ENCODE measurements at regions not wholly inside any gene's neighbourhood (a gene's known extent, or its start where the extent isn't known, plus 50 kb on each side); places are given as distances from the start of the nearest gene placed in this dataset.

- Mint-ChIP-seq H3K27ac (no peak overlapping the region), H3K4me1 (no peaks in the 10 kb centered on the region), H3K27me3 (ENCODE audit: low read depth in 3 of 3) (no peaks in the 10 kb centered on the region), H3K36me3 (no peaks in the 10 kb centered on the region), H3K4me3 (no peak overlapping the region), H3K9me3 (peaks cover 10 to 22% (median 12%) of the 10 kb centered on the region in 7 donors)
- Histone ChIP-seq H3K9ac (ENCODE audit: insufficient read depth, low read length, poor library complexity, severe bottlenecking) (no peak overlapping the region), H3K4me1 (ENCODE audit: control insufficient read depth in 1 of 2, insufficient read depth in 2 of 2, low read length in 2 of 2) (no peaks in the 10 kb centered on the region), H3K9me3 (replicated peaks in 1 of 2; ENCODE audit: control insufficient read depth in 1 of 2, insufficient read depth in 1 of 2, low read length in 2 of 2) (peaks cover 19 to 36% of the 10 kb centered on the region in 2 donors), H3K4me3 (replicated peaks in 1 of 3; ENCODE audit: low read depth in 2 of 3, low read length in 3 of 3) (no peak overlapping the region), H2AFZ (ENCODE audit: insufficient read depth, low read depth, low read length, poor library complexity, severe bottlenecking) (no peak overlapping the region), H4K20me1 (ENCODE audit: insufficient read depth, low read length) (no peaks in the 10 kb centered on the region), H3K4me2 (replicated peaks; ENCODE audit: extremely low read depth, low read length, poor library complexity, severe bottlenecking) (no peak overlapping the region), H3K27ac (ENCODE audit: low read depth in 1 of 2, low read length in 2 of 2) (no peak overlapping the region), H3K27me3 (ENCODE audit: control insufficient read depth in 2 of 2, insufficient read depth in 2 of 2, low read length in 2 of 2) (no peaks in the 10 kb centered on the region), H3K79me2 (ENCODE audit: insufficient read depth, low read length) (no peaks in the 10 kb centered on the region), H3K36me3 (replicated peaks in 1 of 2; ENCODE audit: control insufficient read depth in 1 of 2, insufficient read depth in 2 of 2, low read length in 2 of 2) (no peaks in the 10 kb centered on the region)
- DNase-seq, result no peak
- intact Hi-C loops (cut with micrococcal nuclease), result no loop called here
- TF ChIP-seq CTCF (IDR thresholded peaks at IDR 0.05), result no peak
- 0% methylated on average over 1 of the region's 1 CpG for WGBS (ENCODE audit: insufficient coverage)
These were observed 590.3 kb upstream of the SGO1 start for GRCh38 chr3:20776286-20776685.

- no peaks in the 10 kb centered on the region for H4K20me1 ChIP-seq (ENCODE audit: insufficient read depth, low read length)
- no peak for TF ChIP-seq CTCF (IDR thresholded peaks at IDR 0.05)
- H3K4me3 ChIP-seq (replicated peaks in 1 of 3; ENCODE audit: low read depth in 2 of 3, low read length in 3 of 3), result no peak overlapping the region
- H3K79me2 ChIP-seq (ENCODE audit: insufficient read depth, low read length), result no peaks in the 10 kb centered on the region
- no peak overlapping the region for H3K4me2 ChIP-seq (replicated peaks; ENCODE audit: extremely low read depth, low read length, poor library complexity, severe bottlenecking)
- Mint-ChIP-seq H3K9me3 (peaks cover 2 to 8% (median 5%) of the 10 kb centered on the region in 7 donors), H3K4me3 (no peak overlapping the region), H3K36me3 (no peaks in the 10 kb centered on the region), H3K27me3 (ENCODE audit: low read depth in 3 of 3) (no peaks in the 10 kb centered on the region), H3K4me1 (no peaks in the 10 kb centered on the region), H3K27ac (no peak overlapping the region)
- H3K9me3 ChIP-seq (replicated peaks in 1 of 2; ENCODE audit: control insufficient read depth in 1 of 2, insufficient read depth in 1 of 2, low read length in 2 of 2), result peaks cover 0 to 15% of the 10 kb centered on the region in 2 donors
- no peaks in the 10 kb centered on the region for H3K27me3 ChIP-seq (ENCODE audit: control insufficient read depth in 2 of 2, insufficient read depth in 2 of 2, low read length in 2 of 2)
- no peak overlapping the region for H3K27ac ChIP-seq (ENCODE audit: low read depth in 1 of 2, low read length in 2 of 2)
- 89% methylated on average over 2 of the region's 5 CpGs for WGBS (ENCODE audit: insufficient coverage)
- intact Hi-C loops (cut with micrococcal nuclease), result no loop called here
- H3K36me3 ChIP-seq (replicated peaks in 1 of 2; ENCODE audit: control insufficient read depth in 1 of 2, insufficient read depth in 2 of 2, low read length in 2 of 2), result no peaks in the 10 kb centered on the region
- H3K4me1 ChIP-seq (ENCODE audit: control insufficient read depth in 1 of 2, insufficient read depth in 2 of 2, low read length in 2 of 2), result no peaks in the 10 kb centered on the region
- DNase-seq, result no peak
- no peak overlapping the region for H3K9ac ChIP-seq (ENCODE audit: insufficient read depth, low read length, poor library complexity, severe bottlenecking)
- no peak overlapping the region for H2AFZ ChIP-seq (ENCODE audit: insufficient read depth, low read depth, low read length, poor library complexity, severe bottlenecking)
These were observed 587.4 kb upstream of the SGO1 start for GRCh38 chr3:20773320-20773984.

Measured in CD14-positive monocyte (primary cell).